ENCODE measurements at regions not wholly inside any gene's neighbourhood (a gene's known extent, or its start where the extent isn't known, plus 50 kb on each side); places are given as distances from the start of the nearest gene placed in this dataset.

DNA sequence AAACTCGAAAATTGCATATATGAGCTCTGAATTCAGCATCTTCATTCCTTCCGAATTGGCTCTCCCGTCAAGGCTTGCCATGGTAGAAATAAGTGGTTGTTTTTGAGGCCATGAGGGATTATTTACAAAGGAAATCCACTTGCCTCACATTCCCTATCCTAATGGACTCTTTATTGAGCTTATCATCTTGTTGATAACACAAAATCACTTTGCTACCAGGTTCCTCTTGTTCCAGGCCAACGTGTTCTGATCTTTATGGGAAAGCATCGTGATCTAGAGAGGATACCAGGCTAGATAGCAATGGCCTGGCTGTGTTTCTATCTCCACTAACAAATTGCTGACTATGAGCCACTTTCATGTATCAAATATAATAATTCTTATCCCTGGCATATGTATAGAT, 811.7 kb downstream of the TLR4 start:
- no peak for DNase-seq (ENCODE audit: low read depth)

DNA sequence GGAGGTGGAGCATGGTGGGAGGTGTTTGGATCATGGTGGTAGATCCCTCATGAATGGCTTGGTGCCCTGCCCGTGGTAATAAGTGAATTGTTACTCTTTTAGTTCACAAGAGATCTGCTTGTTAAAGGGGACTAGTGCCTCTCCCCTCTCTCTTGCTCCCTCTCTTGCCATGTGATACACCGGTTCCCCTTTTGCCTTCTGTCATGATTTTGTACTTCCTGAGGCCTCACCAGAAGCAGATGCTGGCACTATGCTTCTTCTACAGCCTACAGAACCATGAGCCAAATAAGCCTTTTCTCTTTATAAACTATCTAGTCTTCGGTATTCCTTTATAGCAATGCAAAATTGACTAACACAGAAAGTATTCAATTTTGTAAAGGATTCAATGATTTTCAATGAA, 817.1 kb downstream of the TLR4 start:
- no peak for DNase-seq (ENCODE audit: low read depth)

- DNase-seq (ENCODE audit: low read depth), result peak; percentile 49
These were observed 818.2 kb downstream of the TLR4 start for GRCh38 chr9:118522093-118523028.

- DNase-seq (ENCODE audit: low read depth), result no peak
These were observed 823.1 kb downstream of the TLR4 start for GRCh38 chr9:118527261-118527660.

GRCh38 chr9:118529210-118529609, 825.0 kb downstream of the TLR4 start:
- DNase-seq (ENCODE audit: low read depth), result peak; percentile 54

- no peak for DNase-seq (ENCODE audit: low read depth)
These were observed 825.5 kb downstream of the TLR4 start for GRCh38 chr9:118529624-118530214.

GRCh38 chr9:118532592-118532991, 828.4 kb downstream of the TLR4 start:
- DNase-seq (ENCODE audit: low read depth), result no peak

GRCh38 chr9:118533101-118533500, 828.9 kb downstream of the TLR4 start:
- DNase-seq (ENCODE audit: low read depth), result peak; percentile 26

DNA sequence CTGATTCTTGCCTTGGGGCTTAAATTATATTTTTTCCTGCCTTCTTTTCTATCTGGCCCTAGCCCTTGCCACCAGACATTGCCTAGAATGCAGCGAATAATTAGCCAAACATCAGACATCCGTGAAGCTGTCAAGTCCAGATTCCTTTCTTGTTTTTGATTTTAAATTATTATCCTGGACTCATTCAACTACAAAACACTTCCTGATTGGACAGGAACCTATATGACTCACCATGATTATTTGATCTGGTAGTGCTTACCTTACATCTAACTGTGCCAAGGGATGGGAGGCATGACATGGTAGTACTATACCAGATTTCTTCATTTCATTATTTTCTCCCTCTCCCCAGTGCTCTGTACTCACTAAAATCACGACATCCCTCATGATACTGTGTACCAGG, 829.6 kb downstream of the TLR4 start:
- no peak for DNase-seq (ENCODE audit: low read depth)

- no peak for DNase-seq (ENCODE audit: low read depth)
These were observed 832.0 kb downstream of the TLR4 start for GRCh38 chr9:118536153-118536552.

- DNase-seq (ENCODE audit: low read depth), result no peak
These were observed 830.3 kb downstream of the BRINP1 start for GRCh38 chr9:118538959-118539358.

- no peak for DNase-seq (ENCODE audit: low read depth)
These were observed 815.8 kb downstream of the BRINP1 start for GRCh38 chr9:118553465-118553864.

GRCh38 chr9:118554987-118555386, 814.2 kb downstream of the BRINP1 start:
- no peak for DNase-seq (ENCODE audit: low read depth)

- DNase-seq (ENCODE audit: low read depth), result no peak
These were observed 811.2 kb downstream of the BRINP1 start for GRCh38 chr9:118558026-118558425.

- no peak for DNase-seq (ENCODE audit: low read depth)
These were observed 810.3 kb downstream of the BRINP1 start for GRCh38 chr9:118558891-118559290.

- DNase-seq (ENCODE audit: low read depth), result no peak
These were observed 808.2 kb downstream of the BRINP1 start for GRCh38 chr9:118561051-118561450.

- no peak for DNase-seq (ENCODE audit: low read depth)
These were observed 805.6 kb downstream of the BRINP1 start for GRCh38 chr9:118563677-118564076.

DNA sequence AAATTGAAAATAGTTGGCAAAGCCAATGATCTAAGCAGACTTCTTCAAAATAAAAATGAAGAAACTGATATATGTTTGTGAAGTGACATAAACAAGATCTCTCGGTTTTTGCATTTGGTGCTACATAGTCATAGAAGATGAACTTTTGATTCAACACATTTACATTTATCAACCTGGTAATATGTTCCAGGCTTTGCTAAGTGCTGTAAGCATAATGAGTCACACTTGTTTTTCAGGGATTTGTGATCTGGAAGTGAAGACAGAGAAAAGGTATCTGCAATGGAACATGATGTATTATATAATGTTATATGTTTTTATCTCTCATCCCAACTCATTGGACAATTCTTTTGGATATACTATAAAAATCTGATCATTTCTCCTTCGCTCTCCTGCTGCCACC, 801.4 kb downstream of the BRINP1 start:
- DNase-seq (ENCODE audit: low read depth), result no peak

DNA sequence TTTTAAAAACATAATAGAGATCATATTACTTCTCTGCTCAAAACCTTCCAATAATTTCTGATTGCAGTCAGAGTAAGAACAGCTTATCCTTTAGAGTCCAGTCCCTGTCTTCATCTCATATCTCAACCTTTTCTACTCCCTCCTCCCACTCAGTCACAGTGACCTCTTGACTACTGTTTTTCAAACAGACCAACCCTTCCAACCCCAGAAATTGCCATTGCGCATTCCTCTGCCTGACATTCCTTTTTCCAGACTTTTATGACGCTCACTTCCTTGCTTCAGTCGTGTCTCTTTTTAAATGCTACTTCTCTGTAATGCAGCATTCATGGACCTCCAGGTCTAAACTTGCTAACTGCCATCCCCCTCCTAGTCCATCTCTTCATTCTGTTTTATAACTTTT, 800.5 kb downstream of the BRINP1 start:
- no peak for DNase-seq (ENCODE audit: low read depth)

GRCh38 chr9:118569148-118569547, 800.1 kb downstream of the BRINP1 start:
- DNase-seq (ENCODE audit: low read depth), result no peak

GRCh38 chr9:118570066-118570465, 799.2 kb downstream of the BRINP1 start:
- DNase-seq (ENCODE audit: low read depth), result no peak

DNA sequence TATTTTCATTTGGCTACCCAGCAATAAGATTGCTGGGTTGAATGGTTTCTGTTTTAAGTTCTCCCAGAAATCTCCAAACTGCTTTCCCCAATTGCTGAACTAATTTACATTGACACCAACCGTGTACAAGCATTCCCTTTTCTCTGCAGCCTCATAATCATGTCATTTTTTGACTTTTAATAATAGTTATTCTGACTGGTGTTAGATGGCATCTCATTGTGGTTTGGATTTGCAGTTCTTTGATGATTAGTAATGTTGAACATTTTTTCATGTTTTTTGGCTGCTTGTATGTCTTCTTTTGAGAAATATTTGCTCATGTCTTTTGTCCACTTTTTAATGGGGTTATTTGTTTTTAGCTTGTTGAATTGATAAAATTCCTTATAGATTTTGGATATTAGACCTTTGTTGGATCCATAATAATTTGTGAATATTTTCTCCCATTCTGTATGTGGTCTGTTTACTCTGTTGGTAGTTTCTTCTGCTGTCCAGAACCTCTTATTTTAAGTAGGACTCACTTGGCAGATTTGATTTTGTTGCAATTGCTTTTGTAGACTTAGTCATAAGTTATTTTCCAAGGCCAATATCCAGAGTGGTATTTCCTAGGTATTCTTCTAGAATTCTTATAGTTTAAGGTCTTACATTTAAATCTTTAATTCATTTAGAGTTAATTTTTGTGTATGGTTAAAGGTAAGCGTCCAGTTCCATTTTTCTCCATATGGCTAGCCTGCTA, 793.7 kb downstream of the BRINP1 start:
- peak; percentile 54 for DNase-seq (ENCODE audit: low read depth)

GRCh38 chr9:118577121-118577520, 792.1 kb downstream of the BRINP1 start:
- DNase-seq (ENCODE audit: low read depth), result peak; percentile 64

All from HS-27A (cell line).